COR-L47 (cell line): ENCODE measurements at regions not wholly inside any gene's neighbourhood (a gene's known extent, or its start where the extent isn't known, plus 50 kb on each side); places are given as distances from the start of the nearest gene placed in this dataset.

Source experiments
- DNase-seq: peaks from one replicate; lab custom pipeline; 2025; lab: John Stamatoyannopoulos, UW

- no peak for DNase-seq
Observed at GRCh38 chr6:44062771-44063560, 64.3 kb downstream of the MRPL14 start.

DNA sequence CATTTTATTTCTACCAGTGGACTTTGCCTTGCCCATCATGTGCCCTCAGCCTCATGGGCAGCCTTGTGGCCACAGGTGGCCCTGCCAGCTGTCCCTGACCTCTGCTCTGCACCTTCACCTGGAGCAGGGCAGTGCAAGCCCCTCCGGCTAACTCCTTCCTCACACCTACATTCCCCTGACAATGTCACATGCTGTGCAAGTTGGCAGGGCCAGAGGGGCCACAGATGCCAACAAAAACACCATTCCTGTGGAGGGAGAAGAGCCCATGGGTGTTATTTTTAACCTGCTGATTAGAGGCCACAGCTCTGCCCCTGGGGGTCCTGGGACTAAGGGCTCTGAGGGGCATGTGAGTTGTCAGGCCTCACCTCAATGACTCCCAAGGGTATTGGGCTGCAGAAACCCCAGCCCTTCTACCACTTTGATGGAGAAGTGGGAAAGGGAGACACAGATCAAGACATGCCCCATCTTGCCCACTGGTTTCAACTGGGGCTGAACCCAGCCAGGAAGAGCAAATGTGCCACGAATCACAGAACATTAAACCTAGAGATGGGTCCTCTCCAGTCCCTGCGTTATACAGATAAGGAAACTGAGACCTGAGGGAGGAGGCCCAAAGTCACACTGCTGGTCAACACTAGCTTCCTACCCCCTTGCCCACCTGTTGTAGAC, 65.0 kb downstream of the MRPL14 start:
- DNase-seq, result no peak

DNA sequence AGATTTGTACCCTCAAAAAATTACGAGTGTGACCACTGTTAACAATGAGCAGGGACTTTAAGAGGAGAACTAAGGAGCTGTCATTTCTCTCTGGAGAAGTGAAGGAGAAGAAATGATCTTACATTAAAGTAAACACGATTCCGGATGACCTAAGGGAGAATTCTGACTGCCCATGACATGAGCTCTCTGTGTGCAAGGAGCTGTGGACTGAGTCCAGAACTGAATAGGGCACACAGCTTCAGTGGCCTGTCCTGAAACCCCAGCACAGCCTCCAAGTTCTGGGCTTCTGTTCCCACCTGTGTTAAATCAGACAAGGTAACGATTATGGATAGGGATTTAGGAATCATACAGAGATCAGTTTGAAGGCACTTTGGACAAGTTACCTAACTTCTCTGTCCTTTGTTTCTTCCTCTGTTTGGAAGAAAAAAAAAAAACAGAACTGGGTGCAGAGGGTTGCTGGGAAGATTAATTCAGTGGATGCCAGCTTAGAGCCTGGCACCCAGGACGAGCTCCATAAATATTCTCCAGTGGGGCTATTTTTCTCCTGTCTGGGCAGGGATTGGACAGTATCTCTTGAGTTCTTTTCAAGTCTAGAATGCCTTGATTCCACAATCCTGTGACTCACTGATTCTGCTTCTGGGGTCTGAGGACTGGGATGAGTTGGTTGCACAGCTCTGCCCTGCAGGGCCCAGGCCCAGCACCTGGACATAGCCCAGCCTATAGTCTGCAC, 65.7 kb downstream of the MRPL14 start:
- no peak for DNase-seq

- no peak for DNase-seq
Observed at GRCh38 chr6:44060612-44061374, 66.5 kb downstream of the MRPL14 start.

DNA sequence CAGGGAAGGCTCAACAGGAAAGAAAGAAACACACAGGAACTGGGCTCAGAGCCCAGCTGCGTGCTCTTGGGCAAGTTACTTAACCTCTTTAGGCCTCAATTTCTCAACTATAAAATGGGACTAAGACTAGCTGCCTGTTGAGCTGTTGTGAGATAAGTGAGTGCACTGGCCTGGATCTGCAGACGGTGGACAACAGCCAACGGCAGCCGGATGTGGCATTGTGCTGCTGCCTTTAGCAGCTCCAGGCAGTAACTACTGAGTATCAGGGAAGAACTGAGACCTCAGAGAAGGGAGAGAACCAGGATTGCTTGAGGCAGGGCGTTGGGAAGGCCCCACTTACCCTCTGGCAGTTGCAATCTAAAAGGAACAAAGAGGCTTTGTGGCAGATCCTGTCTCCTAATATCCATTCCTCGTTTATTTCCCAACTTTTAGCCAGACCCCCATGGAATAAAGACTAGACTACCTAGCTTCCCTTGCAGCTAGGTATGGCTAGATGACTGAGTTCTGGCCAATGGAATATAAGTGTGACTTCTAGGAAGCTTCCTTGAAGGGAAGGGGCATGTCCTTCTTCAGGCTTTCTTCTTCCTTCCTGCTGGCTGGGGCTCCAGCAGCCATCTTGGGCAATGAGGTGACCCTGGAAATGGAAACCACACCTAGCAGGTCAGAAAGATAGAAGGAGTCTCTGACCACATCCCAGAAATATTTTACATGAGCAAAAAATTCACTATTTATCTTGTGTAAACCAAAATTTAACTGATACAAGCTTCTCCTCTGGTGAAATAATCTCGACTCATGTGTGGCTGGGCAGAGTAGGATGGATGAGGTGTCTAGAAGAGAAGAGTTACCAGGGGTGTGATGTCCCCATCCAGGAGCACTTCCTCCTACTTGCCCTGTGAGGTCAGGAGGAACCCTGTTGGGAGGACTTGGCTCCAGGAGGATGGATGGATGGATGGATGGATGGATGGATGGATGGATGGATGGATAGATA, 67.6 kb downstream of the MRPL14 start:
- no peak for DNase-seq

DNA sequence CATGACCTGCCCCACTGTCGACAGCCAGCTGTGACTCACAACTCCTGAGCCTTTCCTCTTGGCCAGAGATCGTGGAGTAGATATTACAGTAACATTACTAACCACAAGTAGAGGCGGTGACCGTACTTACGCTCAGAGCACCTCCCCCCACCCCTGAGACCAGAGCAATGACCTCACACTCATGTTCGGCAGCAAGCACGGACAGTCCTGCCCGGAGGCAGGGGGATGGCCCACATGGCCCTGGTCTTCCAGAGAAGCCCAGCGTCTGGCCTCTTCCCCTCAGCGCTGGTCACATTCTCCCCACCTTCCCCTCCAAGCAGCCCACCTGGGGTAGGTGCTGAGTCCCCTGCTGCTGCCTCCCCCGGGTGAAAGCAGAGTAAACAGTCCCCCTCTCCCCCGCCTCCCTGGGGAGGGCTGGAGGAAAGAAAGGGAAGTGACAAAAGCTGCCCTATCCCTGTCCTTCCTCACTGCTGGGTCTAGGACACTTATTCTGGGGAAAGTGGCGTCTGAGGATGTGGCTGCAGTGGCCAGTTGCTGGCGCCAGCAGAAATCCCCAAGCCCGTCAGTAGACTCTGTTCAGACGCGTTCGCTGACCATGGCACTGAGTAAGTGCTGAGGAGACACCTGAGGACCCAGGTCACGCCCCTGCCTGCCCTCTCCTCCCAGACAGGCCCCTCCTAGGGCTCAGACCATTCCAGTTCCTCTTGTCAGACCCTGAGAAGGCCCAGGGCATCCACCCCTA, 68.5 kb downstream of the MRPL14 start:
- no peak for DNase-seq

DNA sequence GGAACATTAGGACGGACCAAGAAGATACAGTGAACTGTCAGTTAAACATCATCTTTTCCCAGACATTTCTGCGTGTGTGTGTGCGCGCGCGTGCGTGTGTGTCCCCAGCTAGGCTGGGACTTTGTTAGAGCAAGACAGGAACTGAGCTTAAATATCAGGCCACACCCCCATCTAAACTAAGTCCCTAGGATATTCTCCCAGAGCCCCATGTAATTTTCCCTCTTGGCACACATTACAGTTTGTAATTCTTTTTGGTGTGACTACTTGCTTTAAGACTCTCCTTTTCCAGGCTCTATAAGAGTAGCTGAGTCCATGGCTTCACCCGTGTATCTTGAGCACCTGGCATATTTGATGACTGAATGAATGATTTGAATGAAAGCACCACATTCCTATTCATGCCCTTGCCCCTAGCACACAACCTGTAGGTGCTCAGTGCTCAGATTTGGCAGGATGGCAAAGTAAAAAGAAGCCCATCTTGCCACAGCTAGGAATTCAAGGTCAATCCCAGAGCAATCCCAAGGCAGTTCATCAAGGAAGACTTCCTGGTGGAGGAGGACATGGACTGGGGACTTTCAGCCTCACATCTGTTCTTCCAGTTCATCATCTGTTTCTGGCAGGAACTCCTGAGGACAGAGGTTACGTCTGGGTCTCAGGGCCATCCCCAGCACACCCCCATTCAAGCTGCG, 69.2 kb downstream of the MRPL14 start:
- no peak for DNase-seq

- DNase-seq, result no peak
Observed at GRCh38 chr6:44057238-44057930, 69.9 kb downstream of the MRPL14 start.

- DNase-seq, result no peak
Observed at GRCh38 chr6:44056392-44057237, 70.6 kb downstream of the MRPL14 start.

- DNase-seq, result no peak
Observed at GRCh38 chr6:44054721-44055559, 72.3 kb downstream of the MRPL14 start.

GRCh38 chr6:44053760-44054556, 73.3 kb downstream of the MRPL14 start:
- no peak for DNase-seq

GRCh38 chr6:44053106-44053756, 74.0 kb downstream of the MRPL14 start:
- no peak for DNase-seq

DNA sequence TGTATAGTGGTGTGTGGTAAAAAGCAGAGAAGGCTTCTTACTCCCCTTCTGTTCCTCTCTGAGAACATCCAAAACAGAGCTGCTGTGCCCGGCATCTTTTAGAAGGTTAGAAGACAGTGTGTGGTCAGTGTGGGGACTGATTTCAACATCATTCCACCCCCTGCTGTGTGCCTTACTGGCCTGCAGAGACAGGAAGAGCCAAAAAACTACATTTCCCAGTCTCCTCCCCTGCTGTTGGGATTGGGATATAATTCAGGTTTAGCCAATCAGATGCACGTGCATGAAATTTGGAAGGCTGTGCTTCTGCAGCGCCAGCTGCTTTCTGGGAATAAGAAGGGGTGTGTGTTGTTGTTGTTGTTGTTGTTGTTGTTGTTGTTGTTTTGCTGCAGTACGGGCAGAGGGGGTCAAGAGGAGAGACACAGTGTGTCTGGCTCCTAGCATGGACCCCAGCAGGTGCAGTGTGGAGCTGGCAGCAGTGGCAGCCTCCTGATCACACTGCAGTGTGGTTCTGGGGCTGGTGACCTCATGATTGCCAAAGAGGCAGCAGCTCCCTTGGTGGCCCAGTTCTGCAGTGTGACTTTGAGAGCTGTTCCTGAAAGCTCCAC, 74.7 kb downstream of the MRPL14 start:
- no peak for DNase-seq

GRCh38 chr6:44051515-44051914, 75.7 kb downstream of the MRPL14 start:
- no peak for DNase-seq

DNA sequence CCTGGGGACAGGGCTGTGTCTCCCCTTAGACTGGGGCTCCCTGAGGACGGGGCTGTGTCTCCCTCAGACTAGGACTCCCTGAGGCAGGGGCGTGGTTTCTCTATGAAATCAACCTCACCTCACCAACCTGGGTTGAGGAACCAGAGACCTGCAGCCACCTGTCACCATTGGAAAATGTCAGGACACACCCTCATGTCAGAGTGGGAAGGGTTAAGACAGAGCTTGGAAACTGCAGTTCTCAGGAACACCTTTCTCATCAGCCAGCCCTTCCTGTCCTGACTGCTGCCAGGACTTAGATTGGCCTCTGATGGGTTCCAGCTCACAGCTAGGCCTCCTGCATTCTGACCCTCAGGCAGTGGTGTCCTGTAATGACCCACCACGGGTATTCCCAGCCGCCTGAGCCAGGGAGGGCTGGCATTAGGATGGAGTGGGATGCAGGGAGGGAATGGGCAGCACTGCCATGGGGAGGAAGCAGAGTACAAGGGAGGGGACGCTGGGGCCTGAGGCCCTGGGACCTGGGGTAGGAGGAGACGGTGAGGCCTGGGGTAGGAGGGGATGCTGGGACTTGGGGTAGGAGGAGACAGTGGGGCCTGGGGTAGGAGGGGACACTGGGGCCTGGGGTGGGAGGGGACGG, 76.3 kb downstream of the MRPL14 start:
- DNase-seq, result no peak
